Esophagus muscularis mucosa (tissue), 2 donors: ENCODE measurements at regions not wholly inside any gene's neighbourhood (a gene's known extent, or its start where the extent isn't known, plus 50 kb on each side); places are given as distances from the start of the nearest gene placed in this dataset.

Experiments used
- POLR2A ChIP-seq: fragments of 450-650 bp; IDR thresholded peaks from one replicate; pipeline ENCODE4 v1.6.1; 2017; ENCODE audit warnings: antibody characterized with exemption, moderate library complexity, mild to moderate bottlenecking, low read depth
- POLR2AphosphoS5 ChIP-seq, 2 donors: sonication (generic); formaldehyde crosslinking; IDR thresholded peaks; one replicate each; pipeline ENCODE4 v1.6.1; 2017; ENCODE audit warnings: antibody characterized with exemption in 2 of 2

- TF ChIP-seq POLR2AphosphoS5 (IDR thresholded peaks at IDR 0.05) (no peak), POLR2A (no peak)
Measured at GRCh38 chr1:69038379-69038778, 529.3 kb upstream of the LRRC7 start.
